GM19324 (cell line): ENCODE measurements at regions not wholly inside any gene's neighbourhood (a gene's known extent, or its start where the extent isn't known, plus 50 kb on each side); places are given as distances from the start of the nearest gene placed in this dataset.

Experiments used
- ATAC-seq: cut with Tn5 transposase; IDR thresholded peaks from one replicate; pipeline ENCODE4 v1.9.1; 2021; ENCODE audit warnings: mild to moderate bottlenecking, moderate library complexity; ENCODE audit not compliant: unreplicated experiment, low FRiP score

- ATAC-seq: no peak
These were observed 160.3 kb downstream of the TMEM18 start for GRCh38 chr2:516944-517343.

GRCh38 chr2:516131-516530 is 161.1 kb downstream of the TMEM18 start:
- ATAC-seq: no peak

GRCh38 chr2:515441-516127 is 161.6 kb downstream of the TMEM18 start:
- ATAC-seq: no peak

GRCh38 chr2:513981-514706 is 163.1 kb downstream of the TMEM18 start:
- ATAC-seq: no peak

- ATAC-seq: no peak
These were observed 166.4 kb downstream of the TMEM18 start for GRCh38 chr2:510839-511238.

GRCh38 chr2:509888-510287 is 167.3 kb downstream of the TMEM18 start:
- no peak for ATAC-seq

- ATAC-seq: no peak
These were observed 169.1 kb downstream of the TMEM18 start for GRCh38 chr2:508121-508520.

GRCh38 chr2:506866-507265 is 170.3 kb downstream of the TMEM18 start:
- ATAC-seq: no peak

- ATAC-seq: no peak
These were observed 170.8 kb downstream of the TMEM18 start for GRCh38 chr2:506451-506850.

- ATAC-seq: no peak
These were observed 171.3 kb downstream of the TMEM18 start for GRCh38 chr2:505941-506340.

GRCh38 chr2:503288-503999 is 173.8 kb downstream of the TMEM18 start:
- ATAC-seq: no peak

GRCh38 chr2:502831-503230 is 174.4 kb downstream of the TMEM18 start:
- no peak for ATAC-seq

- ATAC-seq: no peak
These were observed 175.5 kb downstream of the TMEM18 start for GRCh38 chr2:501667-502066.

- no peak for ATAC-seq
These were observed 176.1 kb downstream of the TMEM18 start for GRCh38 chr2:501130-501529.

- no peak for ATAC-seq
These were observed 177.5 kb downstream of the TMEM18 start for GRCh38 chr2:499726-500125.

- ATAC-seq: no peak
These were observed 178.6 kb downstream of the TMEM18 start for GRCh38 chr2:498493-499178.

- no peak for ATAC-seq
These were observed 179.3 kb downstream of the TMEM18 start for GRCh38 chr2:497770-498492.

- ATAC-seq: no peak
These were observed 180.5 kb downstream of the TMEM18 start for GRCh38 chr2:496729-497128.

- ATAC-seq: no peak
These were observed 181.4 kb downstream of the TMEM18 start for GRCh38 chr2:495745-496275.

- ATAC-seq: no peak
These were observed 182.4 kb downstream of the TMEM18 start for GRCh38 chr2:494853-495252.
